ENCODE measurements at regions not wholly inside any gene's neighbourhood (a gene's known extent, or its start where the extent isn't known, plus 50 kb on each side); places are given as distances from the start of the nearest gene placed in this dataset.
A peak's percentile ranks its signal among the peaks of the same experiment; 100 is the strongest.

DNA sequence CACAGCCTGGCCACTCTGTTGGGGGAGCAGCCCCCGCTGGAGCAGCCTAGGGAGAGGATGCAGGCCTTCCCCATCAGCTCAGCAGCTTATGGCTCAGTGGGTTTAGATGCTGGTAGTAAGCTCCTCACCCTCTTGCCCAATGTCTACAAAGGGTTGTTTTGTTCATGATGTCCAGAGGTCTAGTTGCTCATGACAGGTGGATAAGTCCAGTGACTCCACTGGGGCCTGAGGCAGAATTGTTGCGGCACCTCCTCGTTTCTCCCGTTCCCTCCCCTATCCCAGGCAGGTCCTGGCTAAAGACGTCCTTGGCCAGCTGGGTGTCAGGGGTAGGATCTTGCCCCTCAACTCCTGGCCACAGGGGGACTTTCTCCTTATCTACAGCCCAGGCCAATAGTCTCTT, 233.5 kb upstream of the B3GAT1 start:
- DNase-seq (ENCODE audit: low spot score) = no peak

DNA sequence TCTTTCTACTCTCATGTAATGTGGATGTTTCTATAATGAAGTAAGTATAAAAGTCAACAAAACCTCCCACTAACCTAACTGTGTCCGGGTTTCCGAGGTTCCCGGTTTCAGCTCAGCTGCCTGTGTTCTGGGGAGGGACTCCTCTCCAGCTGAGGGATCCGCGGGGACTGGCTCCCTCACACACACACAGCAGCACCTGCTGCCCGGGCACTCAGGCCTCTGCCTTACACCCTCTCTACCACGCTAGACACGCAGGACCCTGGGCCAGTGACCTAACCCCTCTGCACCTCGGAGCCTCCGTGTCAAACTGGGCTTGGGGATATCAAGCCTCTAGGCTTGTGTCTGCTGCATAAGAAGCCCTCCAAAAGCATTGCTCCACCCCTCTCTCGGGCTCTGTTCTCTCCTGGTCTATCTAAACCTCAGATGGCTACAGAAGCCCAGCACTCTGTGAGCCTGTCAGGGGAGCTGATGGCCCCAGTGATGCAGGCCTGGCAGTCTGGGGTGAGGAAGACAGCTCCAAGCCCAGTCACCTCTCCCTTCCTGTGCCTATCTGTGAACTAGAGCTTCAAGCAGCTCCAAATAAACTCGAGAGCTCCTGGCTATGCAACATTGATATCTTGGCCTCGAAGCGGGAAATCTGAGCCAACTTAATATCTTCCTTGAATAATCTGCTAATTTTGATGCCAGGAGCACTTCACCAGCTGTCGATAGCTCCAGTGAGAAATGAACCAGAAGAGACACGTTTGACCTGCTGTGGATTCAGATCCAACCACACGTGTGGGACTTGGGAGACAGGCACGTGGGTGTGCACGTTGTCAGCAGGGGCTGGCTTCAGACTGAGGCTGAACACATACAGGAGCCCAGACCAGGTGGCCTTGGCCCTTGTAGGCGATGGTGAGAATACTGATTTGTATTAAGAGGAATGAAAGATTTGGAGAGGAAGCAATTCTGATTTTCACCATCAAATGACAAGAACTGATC, 232.7 kb upstream of the B3GAT1 start:
- peak; percentile 31 for DNase-seq (ENCODE audit: low spot score)

DNA sequence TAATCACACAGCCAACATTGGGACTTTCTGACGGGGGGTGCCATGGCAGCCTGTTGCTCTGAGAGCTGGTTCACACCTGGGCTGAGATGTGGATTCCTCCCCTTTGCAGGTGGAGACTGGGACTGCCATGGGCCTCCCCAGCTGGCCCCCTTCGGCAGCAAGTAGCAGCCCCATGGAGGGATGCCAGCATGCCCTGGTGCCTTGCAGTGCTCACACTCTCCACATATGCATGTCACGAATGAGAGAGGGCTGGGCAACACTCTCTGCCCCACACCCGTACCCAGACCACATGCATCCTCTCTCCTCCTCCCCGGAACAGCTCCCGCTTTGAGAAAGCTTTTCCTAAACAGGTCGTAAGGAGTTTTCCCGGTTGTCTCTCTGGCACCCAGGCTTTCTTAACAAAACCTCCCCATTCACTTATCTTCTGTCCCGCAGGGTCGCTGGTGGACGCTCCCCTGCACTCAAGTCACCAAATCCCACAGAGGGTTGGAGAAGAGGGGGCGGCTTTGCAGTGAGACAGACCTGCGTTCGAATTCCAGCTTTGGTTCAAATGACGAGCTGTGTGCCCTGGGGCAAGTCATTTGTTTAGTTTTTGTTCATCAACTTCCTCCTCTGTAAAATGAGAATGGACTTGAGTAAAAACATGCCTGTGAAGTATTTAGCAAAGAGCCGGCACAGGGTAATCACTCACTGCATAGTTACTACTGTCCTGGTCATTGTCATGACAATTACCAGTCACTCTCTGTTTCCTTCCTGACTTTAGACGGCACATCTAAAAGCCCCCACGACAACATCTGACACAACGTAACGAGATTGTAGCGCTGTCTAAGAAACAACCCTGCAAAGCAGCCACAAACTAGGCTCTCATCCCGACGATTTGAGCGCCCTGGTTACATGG, 231.3 kb upstream of the B3GAT1 start:
- no peak for DNase-seq (ENCODE audit: low spot score)

DNA sequence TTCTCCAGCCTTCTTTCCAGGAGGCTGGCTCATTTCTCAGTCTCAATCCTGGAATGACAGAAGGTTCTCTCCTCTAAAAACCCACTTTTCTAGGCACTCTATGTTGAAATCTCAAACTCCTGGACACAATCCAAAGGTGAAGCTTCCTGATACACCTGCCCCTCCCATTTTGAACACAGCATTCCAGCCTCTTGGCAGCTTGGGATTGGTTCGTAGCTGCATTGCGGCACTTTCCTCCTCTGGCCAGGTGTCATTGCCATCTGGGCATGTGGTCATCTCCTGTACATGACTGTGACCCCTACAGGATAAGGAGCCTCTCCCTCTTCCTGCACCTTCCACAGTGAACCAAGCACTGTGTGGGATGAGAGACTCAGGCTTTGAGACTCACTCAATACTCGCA, 230.2 kb upstream of the B3GAT1 start:
- no peak for DNase-seq (ENCODE audit: low spot score)

DNA sequence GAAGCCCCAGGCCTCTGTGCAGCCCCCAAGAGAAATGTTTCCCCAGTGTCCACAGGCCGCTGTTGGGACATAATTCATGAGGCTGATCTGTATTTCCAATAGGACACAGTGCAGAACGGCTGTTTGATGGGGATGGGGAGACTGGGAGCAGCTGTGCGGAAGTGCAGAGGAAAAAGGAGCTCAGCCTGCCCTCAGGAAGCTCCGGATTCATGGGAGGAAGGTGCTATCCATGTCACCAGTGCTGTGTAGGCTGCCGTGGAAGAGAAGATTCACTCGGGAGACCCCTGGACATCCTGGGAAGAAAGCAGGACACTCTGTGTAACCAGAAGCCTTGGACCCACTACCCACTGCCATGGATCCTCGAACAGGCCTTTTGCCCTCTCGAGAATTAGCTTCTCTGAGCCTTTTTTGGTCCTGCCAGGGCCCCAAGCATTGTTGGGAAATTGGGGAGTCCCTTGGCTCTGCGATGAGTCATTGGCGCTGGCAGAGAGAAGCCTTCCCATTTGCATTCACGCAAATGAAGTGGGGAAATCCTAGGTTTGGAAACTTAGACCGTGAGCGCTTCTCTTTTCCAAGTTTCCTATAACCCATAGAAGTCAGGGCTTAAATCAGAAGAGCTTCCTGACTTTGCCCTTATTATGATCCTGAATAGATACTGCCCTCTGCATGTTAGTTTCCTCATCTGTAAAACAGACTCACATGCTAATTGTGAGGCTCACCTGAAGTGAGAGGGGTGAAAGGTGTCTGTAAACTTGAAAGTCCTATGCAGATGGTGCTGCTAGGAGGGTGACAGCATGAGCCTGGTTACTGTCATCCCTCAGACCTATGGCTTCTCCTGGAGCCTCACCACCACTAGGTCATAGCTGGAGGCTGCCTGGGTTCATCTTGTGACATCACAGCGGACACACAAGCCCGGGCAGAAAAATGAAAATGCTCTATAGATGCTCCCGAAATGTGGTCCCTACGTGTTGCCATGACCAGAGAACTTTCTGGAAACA, 229.2 kb upstream of the B3GAT1 start:
- DNase-seq (ENCODE audit: low spot score) = no peak

DNA sequence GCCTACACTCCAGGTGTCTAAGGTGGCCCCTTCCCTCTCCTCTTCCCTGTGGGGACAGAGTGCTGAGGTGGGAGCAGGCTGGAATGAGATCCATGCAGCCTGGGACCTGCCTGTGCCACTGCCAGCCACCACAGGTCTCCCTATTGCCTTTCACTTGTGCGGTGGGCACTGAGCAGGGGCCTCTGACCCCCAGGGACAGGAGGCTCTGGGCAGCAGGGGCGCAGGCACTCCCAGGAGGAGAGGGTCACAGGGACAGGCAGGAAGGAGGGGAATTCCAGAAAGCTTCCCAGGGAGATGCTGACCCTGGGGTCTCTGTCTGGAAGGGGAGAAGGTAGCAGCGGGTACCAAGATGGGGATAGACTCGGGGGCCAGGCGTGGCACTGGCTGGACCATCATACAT, 228.5 kb upstream of the B3GAT1 start:
- DNase-seq (ENCODE audit: low spot score) = no peak

DNA sequence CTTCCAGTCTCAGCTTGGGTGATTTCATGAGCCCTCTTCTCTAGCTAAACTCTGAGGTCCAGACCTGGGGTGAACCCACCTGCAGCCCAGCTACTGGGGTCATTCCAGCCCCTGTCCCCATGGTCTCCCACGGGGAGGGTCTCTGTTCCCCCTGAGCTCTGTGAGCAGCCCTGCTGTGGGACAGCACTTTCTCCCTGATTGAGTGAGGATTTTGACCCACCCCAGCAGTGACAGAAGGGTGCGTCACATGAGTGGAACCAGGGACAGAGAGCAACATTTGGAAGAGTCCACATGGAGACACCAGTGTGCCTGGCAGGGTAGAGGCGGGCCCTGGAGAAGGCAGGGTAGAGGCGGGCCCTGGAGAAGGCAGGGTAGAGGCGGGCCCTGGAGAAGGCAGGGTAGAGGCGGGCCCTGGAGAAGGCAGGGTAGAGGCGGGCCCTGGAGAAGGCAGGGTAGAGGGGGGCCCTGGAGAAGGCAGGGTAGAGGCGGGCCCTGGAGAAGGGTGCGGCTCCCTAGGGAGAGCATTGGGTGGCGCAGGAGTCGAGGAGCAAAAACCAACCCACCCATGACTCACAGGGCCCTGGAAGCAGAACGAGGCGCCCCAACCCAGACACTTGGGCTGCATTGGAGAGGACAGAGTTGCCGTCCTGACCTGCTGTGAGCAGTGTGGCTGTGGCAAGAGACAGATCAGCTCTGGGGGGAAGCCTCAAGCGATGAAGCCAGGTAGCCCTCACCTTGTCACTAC, 227.7 kb upstream of the B3GAT1 start:
- DNase-seq (ENCODE audit: low spot score) = no peak

DNA sequence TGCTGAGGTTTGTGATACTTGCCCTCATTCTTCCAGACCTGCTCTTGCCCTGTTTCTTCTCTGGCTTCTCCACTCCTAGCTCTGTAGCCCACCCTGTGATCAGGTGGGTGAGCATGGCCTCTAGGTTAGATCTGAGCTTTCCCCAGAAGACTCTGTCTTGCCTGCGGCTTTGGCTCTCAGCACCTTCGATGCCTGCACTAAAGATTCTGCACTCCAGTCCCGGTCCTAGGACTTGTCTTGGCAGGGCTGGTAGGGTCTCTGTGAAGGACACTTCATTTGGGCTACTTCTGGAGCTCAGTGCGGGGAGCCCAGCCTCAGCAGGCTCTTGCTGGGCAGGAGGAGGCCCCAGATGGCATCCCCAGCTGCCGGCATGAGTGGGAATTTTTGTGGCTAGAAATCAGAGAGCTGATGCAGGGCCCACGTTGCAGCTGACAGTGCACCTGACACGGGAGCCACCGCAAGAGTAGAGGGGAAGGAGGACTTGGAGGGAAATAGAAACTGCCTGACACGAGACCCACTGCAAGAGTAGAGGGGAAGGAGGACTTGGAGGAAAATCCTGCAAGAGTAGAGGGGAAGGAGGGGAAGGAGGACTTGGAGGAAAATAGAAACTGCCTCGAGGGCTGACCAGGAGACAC, 226.9 kb upstream of the B3GAT1 start:
- DNase-seq (ENCODE audit: low spot score) = no peak

DNA sequence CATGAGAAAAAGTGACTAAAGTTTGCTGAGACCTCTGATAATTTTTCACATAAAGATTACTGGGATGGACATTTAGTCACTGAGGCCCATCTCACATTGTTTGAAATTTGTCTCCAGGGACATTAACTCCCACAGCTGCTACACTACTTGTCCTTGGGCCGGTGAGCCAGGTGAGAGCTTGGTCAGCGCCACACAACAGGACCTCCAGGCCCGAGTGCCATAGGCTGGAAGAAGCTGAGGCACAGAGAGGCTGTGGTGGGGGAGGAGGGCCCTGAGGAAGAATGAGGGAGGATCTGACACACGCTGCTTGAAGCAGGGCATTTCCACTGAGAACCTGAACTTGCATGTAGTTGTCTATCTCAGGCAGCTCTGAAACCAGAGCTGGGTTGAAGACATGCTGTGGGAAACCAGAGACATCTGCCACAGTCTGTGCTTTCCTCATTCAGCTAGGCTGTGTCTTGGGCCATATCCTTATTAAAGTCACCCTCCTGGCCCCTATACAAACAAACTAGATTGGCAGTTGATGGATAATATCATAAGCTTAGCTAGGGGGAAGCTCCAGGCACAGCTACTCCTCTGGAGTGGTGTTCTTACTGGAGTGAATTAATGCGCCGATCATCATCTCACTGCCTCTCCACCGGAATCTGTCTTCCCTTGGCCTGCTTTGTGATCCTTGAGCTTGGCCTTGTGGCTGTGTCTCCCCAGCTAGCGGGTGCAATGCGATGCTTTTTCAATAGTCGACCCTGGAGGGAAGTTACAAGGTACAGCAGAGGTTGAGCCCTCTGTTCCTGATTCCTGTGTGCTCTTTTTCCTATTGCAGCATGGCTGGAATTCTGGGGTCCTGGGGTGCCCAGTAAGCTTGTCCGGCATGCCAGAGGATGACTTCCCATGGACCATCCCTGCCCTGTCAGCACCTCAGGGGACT, 225.3 kb upstream of the B3GAT1 start:
- no peak for DNase-seq (ENCODE audit: low spot score)

DNA sequence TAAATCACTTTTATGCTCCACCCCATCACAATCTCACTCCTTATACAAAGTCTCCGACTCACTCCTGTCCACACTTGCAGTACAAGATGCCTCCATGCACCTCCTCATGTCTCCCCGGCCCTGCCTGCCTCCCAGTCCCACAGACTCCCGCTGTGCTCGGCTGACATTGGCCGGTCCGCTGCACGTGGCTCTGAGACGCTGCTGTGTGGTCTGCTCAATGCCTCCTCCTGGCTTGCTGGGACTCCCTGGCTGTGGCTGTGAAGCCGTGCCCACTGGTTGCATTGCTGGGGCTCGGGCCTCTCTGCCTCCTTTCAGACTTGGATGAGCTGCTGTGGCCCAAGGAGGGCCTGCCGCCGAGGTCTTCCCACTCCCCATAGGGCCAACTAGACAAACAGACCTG, 224.0 kb upstream of the B3GAT1 start:
- no peak for DNase-seq (ENCODE audit: low spot score)

DNA sequence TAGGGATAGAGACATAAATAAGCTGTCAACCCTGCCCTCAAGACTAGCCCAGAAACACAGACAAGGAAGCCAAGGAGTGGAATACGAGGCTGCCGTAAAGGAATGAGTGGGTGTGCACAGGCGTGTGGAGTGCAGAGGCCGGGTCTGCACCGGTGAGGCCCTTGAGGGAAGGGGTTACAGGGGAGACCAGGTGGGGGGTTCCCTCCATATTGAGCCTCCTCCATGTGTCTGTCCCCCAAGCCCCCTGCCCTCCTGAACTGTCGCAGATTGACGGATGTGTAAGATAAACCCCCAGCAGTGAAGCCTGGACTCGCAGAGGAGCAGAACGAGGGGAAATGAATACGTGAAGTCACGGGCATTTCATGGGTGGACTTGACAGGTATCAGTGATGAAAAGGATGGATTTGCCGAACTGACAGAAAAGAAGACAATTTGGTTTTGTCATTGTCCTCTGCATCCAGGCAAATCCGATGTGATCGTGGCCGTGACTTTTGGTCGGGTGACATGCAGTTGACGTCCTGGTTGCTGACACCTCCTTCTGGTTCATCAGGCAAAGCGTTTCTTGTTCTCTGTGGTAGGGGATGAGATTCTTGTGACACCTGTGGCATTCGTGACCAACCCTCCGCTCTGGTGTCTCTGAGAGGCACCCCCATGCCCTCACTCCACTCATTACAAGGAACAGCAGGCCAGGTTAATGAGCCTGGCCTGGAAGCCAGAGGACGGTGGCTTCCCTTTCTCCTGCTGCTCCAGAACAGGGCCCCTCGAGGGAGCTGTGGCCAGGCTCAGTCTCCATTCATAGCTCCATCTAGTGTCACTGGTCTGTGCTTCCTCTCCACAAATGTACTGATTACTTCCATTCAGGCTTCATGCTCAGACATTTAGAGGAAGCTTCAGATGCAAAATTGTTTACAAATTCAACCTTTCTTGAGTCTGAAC, 223.1 kb upstream of the B3GAT1 start:
- DNase-seq (ENCODE audit: low spot score) = peak; percentile 12

DNA sequence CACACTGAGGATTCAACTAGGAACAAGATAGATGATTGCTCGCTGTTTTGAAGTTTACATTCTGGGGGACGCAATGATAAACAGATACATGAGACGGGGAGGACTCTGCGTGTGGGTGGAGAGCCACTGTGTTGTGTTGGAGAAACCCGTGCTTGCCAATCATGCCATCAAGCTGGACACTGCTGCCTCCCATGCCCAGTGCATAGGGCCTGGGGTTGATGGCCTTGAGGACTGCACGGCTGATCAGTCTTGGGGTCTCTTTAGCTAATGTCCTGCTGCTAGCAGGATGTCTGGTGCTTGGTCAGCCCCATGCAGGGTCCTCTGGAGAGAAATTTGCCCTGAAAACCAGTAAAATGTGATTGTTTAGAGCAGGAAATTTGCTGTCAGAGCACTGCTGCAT, 221.2 kb upstream of the B3GAT1 start:
- DNase-seq (ENCODE audit: low spot score) = no peak

DNA sequence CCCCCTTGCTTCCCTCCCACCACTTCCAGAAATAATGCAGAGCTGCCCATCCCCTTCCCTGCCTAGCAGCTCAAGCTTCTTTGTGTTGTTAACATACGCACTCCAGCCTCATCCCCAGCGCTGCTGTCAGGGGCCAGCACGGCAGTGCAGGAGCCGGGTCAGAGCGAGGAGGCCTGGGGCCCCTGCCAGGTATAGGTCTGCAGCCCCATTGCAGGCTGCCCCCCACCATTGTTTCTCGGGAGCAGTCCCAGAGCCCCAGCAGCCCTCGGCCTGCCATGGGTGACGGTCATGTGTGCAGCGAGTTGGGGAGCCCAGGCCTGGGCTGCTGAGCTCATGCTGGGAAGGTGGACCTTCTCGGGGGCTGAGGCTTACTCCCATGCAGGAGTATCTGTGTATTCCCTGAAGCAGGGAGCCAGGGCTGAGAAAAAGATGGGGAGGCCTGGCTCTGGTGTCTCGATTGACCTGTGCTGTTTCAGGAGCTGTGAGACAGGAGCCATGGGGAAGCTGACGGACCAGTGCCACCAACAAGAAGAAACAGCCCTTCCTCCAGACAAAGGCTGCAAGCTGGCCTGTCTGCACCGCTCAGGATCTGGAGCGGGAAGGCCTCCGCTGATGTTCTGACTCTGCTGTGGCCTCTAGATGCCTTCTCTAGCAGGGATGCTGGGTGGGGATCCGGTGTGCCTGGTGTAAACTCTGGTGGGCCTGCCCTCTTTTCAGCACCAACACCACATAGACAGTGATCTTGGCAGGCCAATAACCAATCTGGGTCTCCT, 220.5 kb upstream of the B3GAT1 start:
- DNase-seq (ENCODE audit: low spot score) = no peak

DNA sequence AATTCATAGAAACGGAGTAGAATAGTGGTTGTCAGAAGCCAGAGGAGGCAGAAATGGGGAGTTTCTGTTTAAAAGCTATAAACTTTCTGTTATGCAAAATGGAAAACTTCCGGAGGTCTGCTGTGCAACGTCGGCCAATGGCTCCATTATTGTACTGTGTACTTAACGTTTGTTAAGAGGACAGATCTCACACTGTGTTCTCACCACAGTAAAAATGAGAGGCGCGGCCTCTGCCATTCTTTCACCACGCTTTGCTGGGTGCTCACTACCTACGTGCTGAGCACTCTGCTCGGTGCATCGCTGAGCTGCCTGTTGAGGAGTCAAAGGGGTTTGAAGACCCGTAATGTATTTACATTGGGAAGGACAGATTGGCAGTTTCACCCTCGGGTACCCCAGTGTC, 218.8 kb upstream of the B3GAT1 start:
- DNase-seq (ENCODE audit: low spot score) = no peak

DNA sequence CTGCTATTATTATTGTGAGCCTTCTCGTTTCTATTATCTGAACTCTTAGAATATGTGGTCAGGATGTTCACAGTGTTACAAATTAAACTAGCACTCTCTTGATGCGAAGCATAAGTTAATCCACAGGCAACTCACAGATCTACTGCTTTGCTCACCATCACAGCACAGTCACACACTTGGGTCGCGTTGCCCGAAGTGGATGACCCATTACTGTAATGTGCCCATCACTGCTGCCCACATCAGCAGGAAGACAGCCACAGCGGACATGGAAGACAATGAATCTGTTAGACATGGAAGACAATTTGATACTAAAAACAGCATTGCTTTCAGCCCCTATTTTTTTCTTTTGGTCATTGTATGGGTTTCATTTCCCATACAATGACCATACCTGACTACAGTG, 216.4 kb upstream of the B3GAT1 start:
- DNase-seq (ENCODE audit: low spot score) = no peak

DNA sequence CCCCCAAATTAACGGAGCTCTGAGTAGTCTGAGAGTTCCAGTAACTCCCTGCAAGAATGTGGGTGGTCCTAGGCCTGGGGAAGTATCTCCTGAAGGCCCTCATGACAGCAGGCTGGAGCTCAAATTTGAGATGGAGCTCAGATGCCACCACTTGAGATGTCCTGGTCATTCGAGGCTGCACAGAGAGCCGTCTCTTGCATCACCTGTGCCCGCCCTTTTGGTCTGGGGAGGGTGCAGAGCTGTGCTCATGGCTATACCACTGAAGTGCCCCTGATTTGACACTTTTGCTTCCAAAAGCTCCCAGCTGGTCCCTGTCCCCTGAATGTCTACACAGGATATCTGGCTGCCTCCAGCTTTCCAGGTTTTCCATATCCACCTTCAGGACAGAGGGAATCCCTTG, 214.0 kb upstream of the B3GAT1 start:
- no peak for DNase-seq (ENCODE audit: low spot score)

DNA sequence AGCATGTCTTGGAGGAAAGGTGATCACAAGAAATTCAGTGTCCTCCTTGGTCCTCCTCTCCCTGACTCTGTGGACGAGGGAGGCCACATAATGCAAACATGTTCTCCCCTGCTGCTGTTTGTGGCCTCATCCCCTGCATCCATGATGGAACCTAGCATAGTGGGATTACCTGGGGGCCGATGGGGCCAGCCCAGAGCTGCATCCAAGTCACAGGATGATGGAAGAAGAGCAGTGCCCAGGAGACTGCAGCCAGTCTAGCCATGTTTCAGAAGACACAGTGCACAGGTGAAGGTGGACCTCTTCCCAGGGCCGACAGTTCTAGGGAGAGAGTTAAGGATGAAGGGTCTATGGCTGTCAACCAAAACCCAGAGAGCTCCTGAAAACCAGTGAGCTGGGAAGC, 213.6 kb upstream of the B3GAT1 start:
- DNase-seq (ENCODE audit: low spot score) = no peak

Measured in cerebellar cortex (tissue), 1 donor.